Stimulated activated CD4-positive, alpha-beta T cell treated with anti-CD3 and anti-CD28 coated beads, Interleukin-4, amount 100 ng/mL, for 1 hour (primary cell): ENCODE measurements at regions not wholly inside any gene's neighbourhood (a gene's known extent, or its start where the extent isn't known, plus 50 kb on each side); places are given as distances from the start of the nearest gene placed in this dataset.

Source experiments
- DNase-seq: peaks from one replicate; pipeline ENCODE4 v3.0.0-alpha.2; 2020

GRCh38 chr13:23984546-23984945 lies 87.2 kb upstream of the C1QTNF9B start:
- DNase-seq, result no peak

- no peak for DNase-seq
These were observed 87.8 kb upstream of the C1QTNF9B start for GRCh38 chr13:23985060-23985459.

DNA sequence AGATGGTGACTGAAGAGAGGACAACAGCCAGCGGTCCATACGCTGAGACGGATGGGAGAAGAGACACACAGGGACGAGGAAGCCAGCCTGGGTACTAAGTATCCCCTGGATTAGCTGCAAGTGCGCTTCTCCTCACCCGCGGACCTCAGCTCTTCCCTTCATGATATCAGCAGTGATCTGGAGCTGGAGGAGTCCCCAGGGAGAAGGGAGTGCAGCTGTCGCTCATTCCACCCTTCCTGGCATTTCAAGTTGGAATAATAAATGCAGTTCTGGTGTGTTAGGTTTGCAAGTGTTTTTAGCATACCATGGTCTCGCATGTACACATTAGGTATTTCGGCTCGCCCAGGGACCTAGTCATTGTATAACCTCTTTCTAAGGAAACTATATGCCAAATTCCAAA lies 88.5 kb upstream of the C1QTNF9B start:
- no peak for DNase-seq

GRCh38 chr13:23986619-23987018 lies 89.3 kb upstream of the C1QTNF9B start:
- DNase-seq, result no peak

- no peak for DNase-seq
These were observed 90.1 kb upstream of the C1QTNF9B start for GRCh38 chr13:23987331-23987894.

DNA sequence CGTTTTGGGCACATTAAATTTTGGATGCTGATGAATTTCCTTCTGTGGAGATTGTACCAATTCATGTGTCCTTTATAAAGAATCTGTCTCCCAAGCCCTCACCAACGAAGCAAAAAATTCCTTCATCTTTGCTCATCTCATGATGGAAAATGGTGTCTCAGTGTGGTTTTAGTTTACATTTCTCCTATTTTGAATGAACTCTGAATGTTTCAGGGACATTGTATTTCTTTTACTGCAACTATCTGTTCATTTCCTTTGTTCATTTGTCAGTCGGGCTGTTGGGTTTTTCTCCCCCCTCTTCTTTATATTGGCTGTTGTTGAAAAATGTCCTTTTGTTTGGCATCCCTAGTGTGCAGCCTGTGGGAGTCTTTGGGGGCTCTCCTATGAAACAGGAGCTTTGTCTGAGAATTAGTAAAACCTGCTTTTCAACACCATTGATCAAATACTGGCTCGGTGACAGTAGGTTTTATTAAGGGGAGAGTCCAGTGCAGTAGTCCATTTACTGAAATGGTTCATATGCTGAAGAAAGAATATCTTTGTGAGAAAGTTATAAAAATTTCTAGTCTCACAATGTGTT lies 91.3 kb upstream of the C1QTNF9B start:
- DNase-seq, result no peak

- DNase-seq, result no peak
These were observed 93.2 kb upstream of the C1QTNF9B start for GRCh38 chr13:23990455-23990854.

DNA sequence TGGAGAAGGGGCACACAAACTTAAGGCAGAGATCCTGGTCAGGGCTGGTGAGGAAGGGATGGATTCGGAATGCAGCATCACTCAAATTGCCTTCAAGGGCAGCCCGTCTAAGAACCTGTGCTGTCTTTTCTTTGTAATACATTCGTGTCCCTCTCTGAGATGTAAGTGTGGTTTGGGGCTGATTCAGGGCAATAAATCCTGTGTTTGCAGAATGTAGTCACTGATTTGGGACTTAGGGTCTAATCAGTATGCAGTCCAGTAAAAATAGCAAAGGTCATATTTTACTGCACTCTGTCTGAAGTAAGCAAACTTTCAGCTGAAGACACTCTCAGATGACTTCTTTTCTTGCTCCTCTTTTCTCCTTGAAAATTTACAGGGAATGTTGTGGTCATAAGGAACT lies 93.8 kb upstream of the C1QTNF9B start:
- no peak for DNase-seq

- DNase-seq, result no peak
These were observed 95.7 kb upstream of the C1QTNF9B start for GRCh38 chr13:23992781-23993679.

DNA sequence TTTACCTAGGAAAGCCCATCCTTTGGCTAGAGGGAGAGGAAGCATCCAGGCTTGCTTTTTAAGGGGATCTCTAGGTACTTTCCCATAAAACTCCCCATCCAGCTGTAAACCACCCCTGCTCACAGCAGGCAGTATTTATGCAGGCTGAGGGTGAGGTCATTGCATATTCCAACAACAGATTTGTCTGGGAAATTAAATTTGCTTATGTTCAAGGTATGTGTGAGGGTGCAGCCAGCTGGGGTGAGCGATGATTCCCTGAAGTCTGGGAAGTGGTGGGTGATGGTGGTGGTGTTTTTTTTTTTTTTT lies 96.3 kb upstream of the C1QTNF9B start:
- DNase-seq, result no peak

DNA sequence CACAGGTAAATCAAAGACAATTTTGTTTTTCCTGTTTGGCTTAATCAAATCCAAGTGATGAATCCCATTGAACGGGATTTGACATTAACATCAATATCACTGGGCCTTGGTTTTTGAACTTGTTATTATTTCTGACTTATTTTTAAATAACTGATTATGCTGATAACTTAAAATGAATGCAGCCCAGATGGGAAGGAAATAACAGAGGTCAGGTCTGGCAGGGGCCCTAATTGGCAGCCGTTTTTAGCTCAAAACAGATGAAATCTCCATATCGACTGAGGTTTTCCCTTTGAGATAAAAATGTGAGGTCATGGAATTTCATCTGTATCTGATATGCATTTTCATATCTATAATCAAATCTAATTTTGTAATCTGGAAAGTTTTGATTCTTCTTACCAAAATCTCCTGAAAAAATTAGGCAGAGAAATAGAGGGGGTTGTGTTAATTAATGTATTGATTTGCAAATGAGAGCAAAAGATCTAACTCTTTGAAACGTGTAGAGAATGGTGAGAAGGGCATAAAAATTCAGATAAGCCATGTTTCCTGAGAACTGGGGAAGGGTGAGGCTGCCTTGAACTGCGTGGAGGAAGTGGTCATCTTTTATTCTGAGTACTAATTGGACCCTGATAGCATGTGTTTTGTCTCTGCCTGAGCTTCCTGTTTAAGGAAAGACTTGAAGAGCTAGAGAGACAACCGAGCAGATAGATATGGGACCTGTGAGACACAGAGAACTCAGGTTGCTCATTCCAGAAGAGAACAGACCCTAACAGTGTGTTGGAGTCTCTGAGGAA lies 98.2 kb upstream of the C1QTNF9B start:
- DNase-seq, result no peak

DNA sequence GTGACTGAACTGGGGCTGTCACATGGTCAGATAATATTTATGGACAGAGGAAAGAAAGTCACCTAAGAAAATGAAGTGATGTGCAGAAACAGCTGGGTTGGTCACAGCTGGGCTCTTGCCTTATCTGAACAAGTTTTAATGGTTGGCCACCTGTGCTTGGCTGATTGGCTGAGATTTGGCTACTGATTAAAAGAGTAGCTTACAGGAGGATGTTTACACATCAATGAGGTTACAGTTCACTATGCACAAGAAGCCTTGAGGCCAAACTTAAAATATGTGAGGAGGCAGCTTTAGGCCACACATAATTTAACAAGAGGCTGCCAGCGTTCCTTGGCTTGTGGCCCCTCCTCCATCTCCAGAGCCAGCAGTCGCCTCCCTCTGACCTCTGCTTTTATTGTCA lies 99.2 kb upstream of the C1QTNF9B start:
- DNase-seq, result no peak

DNA sequence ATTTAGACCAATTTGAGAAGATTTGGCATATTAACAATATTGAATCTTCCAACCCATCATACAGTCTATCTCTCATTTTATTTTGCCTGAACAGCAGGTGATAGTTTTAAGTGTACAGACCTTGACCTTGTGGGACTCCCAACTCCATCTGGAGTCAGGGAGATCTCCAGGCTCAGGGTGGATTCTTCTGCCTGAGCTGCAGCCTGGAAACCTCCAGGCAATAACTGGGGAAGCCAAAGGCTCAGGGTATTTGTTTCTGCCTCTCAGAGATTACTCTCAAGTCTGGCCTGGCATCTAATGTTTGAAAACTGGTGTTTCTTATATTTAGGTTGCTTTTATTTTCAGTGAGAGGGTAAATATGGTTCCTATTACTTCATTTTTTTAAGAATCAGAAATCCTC lies 102.1 kb upstream of the C1QTNF9B start:
- DNase-seq, result no peak

DNA sequence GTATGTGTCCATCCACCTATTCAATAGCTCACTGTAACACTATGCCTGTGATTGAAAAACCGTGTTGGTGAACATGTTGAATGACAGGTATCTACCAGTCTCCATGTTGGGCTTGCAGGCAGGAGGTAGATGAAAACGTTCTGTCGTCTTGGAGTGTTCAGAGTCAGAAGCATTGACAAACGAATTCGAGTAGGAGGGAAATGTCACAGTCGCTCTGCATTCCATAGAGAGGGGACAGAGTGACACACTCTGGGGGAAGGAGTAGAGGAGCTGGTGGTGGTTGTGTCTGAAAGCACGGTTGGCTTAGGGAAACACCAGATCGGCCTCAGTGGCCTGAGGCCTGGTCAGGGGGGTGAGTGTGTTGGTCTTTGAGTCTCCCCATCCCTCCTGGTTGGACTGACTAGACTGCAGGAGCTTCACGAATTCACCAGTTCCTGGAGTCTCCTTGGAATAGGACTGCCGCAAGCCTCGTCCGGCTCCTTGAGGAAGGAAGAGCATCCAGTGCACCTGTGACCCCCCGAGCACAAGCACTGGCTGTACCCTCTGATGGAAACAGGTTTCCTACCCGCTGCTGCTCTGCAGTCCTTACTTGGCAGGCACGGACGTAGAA lies 105.0 kb upstream of the C1QTNF9B start:
- no peak for DNase-seq

DNA sequence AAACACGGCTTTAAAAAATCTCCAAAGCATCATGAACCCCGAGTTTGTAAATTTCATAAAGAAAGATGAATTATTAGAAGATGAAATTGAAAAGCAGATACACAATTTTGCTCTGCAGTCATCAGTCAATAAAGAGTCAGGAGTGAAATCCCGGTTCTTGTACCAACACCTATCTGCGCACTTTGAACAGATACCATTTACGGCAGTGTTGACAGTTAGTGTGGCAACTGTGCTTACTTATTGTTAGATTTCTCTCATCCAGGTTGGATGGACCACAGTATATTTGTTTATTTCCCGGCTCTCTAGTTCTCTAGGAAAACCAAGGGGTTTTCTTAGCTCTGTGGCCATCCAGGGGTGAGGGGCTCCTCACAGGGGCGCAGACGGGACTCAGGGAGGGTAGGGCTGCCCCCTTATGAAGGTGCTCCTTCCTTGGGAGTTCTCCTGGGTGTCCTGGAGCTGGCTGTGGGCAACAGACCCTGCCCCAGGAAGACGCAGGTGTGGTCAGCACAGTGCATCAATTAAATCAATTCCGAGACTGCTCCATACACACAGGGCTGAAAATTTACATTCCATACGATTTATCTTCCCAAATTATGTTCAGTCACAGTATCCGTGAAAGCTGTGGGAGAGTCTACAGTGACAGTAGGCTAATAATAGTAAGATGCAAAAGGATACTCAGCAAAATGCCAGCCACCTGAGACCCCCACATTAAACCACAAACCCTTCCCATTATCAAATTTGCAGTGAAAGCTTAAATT lies 107.0 kb upstream of the C1QTNF9B start:
- no peak for DNase-seq

- no peak for DNase-seq
These were observed 107.7 kb upstream of the C1QTNF9B start for GRCh38 chr13:24004971-24005370.

GRCh38 chr13:24005755-24006281 lies 108.5 kb upstream of the C1QTNF9B start:
- DNase-seq, result no peak

DNA sequence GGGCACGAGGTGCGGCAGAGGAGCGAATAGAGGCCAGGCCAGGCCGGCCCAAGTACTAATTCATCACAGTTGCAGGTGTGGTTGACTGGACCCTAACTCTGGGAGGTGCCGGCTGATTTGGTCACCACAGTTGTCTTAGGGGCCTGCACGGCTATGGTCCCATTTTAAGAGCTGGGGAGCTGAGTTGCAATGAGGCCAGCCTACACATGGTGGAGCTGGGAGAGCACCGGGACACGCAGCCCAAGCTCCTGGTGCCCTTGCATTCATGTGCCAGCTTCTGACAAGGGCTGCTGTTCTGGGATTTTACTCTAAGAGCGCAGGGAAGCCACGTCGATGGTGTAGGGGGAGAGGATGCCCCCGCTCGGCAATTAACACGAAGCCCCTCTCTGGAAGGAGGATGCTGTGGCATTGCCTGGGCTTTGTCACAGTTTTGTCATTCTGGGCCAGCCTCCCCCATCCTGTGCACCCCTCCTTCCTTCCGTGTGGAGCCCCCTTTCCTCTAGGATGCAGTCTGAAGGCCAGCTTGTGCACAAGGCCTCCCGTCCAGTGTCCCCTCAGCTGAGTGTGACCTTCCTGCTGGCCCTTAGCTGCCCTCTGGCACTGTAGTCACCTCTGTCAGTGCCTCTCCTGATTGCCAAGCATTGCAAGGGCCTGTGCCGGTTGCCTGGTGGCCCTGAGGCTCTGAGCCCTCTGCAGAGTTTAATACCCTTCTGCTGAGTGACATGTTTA lies 109.4 kb upstream of the C1QTNF9B start:
- DNase-seq, result no peak

GRCh38 chr13:24007979-24008620 lies 110.8 kb upstream of the C1QTNF9B start:
- DNase-seq, result no peak

GRCh38 chr13:24008679-24009078 lies 111.4 kb upstream of the C1QTNF9B start:
- no peak for DNase-seq

DNA sequence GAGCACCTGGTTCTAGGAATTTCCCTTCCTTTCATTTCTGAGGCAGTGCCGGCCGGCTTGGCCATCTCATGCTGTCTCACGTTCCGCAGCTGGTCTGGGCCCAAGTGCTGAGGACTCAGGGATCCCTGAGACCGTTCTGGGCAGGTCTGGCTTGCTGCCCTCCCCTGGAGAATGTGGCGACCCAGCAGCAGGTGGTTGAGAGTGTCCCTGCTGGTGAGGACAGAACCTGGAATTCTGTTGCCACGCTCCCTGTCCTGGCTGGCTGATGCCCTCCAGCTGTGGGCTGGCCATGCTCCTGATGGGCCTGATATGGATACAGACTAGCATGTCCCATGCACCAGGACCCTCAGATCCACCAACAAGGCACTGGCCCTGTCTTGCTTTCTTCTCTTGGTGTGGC lies 114.0 kb upstream of the C1QTNF9B start:
- DNase-seq, result no peak
